ENCODE measurements at regions not wholly inside any gene's neighbourhood (a gene's known extent, or its start where the extent isn't known, plus 50 kb on each side); places are given as distances from the start of the nearest gene placed in this dataset.

DNA sequence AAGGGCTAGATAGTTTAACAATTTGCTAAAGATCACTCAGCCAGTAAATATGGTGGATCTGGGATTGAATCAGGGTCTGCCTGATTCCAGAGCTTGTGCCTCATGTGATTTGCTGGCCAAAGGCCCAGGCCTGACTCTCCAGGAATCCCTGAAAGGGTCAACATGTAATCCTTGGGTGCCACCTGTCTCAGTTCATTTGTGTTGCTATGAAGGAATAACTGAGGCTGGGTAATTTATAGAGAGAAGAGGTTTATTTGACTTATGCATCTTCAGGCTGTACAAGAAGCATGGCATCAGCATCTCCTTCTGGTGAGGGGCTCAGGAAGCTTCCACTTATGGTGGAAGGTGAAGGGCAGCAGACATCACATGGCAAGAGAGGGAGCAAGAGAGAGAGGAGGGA is 144.9 kb downstream of the FCRL5 start:
- TF ChIP-seq, protein P1, sequence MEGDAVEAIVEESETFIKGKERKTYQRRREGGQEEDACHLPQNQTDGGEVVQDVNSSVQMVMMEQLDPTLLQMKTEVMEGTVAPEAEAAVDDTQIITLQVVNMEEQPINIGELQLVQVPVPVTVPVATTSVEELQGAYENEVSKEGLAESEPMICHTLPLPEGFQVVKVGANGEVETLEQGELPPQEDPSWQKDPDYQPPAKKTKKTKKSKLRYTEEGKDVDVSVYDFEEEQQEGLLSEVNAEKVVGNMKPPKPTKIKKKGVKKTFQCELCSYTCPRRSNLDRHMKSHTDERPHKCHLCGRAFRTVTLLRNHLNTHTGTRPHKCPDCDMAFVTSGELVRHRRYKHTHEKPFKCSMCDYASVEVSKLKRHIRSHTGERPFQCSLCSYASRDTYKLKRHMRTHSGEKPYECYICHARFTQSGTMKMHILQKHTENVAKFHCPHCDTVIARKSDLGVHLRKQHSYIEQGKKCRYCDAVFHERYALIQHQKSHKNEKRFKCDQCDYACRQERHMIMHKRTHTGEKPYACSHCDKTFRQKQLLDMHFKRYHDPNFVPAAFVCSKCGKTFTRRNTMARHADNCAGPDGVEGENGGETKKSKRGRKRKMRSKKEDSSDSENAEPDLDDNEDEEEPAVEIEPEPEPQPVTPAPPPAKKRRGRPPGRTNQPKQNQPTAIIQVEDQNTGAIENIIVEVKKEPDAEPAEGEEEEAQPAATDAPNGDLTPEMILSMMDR (conservative IDR thresholded peaks at IDR 0.05 in 1 of 2, IDR thresholded peaks at IDR 0.05 in 1 of 2; ENCODE audit: low read depth in 1 of 2, low read length in 2 of 2): no peak
- TF ChIP-seq EZH2 (IDR thresholded peaks at IDR 0.05; ENCODE audit: low read length, missing control alignments): no peak

All from fibroblast of lung (primary cell).